ENCODE measurements at regions not wholly inside any gene's neighbourhood (a gene's known extent, or its start where the extent isn't known, plus 50 kb on each side); places are given as distances from the start of the nearest gene placed in this dataset.

DNA sequence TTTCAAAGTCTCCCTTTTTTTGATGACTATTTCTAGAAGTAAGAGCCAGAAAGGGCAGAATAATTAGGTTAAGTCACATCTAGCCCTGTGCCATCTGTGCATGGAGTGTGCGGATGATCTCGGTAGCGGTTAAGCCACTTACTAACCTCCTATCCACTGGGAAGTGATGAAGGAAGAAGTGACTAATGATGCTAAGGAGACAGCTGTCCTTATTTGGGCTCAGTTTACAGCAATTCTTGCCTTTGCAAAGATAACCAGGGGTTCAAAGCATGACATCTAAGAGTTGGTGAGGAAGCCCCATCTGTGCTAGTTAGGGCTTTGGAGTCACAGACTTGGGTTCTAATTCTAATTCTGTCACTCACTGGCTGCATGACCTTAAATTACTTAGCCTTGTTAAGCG, 62.4 kb upstream of the RREB1 start:
- peak overlapping the region; percentile 86 for H3K27ac ChIP-seq
- no peaks in the 10 kb centered on the region for H3K36me3 ChIP-seq
- peak; percentile 95 for DNase-seq
- H3K9me3 ChIP-seq (ENCODE audit: severe bottlenecking), result no peaks in the 10 kb centered on the region
- TF ChIP-seq, protein P1, sequence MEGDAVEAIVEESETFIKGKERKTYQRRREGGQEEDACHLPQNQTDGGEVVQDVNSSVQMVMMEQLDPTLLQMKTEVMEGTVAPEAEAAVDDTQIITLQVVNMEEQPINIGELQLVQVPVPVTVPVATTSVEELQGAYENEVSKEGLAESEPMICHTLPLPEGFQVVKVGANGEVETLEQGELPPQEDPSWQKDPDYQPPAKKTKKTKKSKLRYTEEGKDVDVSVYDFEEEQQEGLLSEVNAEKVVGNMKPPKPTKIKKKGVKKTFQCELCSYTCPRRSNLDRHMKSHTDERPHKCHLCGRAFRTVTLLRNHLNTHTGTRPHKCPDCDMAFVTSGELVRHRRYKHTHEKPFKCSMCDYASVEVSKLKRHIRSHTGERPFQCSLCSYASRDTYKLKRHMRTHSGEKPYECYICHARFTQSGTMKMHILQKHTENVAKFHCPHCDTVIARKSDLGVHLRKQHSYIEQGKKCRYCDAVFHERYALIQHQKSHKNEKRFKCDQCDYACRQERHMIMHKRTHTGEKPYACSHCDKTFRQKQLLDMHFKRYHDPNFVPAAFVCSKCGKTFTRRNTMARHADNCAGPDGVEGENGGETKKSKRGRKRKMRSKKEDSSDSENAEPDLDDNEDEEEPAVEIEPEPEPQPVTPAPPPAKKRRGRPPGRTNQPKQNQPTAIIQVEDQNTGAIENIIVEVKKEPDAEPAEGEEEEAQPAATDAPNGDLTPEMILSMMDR (IDR thresholded peaks at IDR 0.05; ENCODE audit: low read depth, low read length), result no peak
- H3K27me3 ChIP-seq (ENCODE audit: insufficient read depth, low read depth, severe bottlenecking), result no peaks in the 10 kb centered on the region
- H3K4me3 ChIP-seq (ENCODE audit: low read depth, low read length), result no peak overlapping the region

DNA sequence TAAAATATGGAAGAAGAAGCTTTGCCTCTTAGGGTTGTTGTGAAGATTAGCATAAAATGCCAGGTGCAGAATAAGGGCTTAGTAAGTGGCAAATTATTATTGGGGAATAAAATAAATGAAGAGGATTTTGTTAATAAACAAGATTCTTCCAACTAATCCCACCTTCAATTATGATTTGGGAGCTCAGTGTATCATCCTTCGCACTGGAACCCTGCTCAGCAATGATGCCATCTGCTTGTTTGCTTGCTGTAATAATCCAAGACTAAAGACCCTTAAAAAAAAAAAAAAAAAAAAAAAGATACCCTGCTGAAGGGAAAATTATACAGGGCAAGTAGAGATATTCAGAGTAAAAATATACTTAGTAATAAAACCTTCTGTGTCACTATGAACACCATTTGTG, 62.0 kb upstream of the RREB1 start:
- Histone ChIP-seq H3K27ac (peak overlapping the region; percentile 86), H3K9me3 (ENCODE audit: severe bottlenecking) (no peaks in the 10 kb centered on the region), H3K4me3 (ENCODE audit: low read depth, low read length) (no peak overlapping the region), H3K36me3 (no peaks in the 10 kb centered on the region), H3K27me3 (ENCODE audit: insufficient read depth, low read depth, severe bottlenecking) (no peaks in the 10 kb centered on the region)
- peak; percentile 77 for DNase-seq
- TF ChIP-seq, protein P1 (IDR thresholded peaks at IDR 0.05; ENCODE audit: low read depth, low read length), result no peak

DNA sequence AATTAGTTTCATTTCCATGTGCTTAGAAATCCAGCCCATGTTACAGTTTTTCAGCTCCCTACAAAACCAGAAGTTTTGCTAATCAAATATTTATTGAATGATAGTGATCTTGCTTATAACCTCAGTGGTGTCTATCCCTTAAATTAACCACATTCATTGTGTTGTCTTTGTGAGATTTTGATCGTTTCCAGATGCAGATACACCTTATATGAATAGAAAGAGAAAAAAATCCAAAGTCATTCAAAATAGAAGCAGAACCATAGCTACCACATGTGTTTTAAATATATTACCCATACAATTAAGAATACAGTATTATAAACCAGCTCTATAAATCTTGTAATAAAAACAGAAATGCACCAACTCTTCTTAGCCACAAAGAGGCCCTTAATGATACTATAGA, 60.6 kb upstream of the RREB1 start:
- H3K36me3 ChIP-seq, result no peaks in the 10 kb centered on the region

DNA sequence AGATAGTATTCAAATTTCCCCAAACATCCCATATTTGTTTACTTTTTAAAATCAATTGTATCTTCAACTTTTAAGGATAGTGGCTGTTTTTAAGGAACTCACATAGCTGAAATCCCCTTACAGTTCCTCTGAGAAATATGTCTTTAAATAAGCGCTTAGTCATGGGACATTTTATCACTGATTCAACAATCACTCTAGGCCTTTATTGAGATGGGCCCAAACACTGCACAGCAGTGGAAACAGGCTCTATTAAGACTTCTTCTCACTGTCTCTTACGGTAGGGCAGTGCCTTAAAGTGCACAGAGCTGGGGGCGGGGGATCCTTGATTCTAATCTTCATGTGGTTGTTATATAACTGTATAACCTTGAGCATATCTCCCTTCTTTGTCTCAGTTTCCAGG, 59.8 kb upstream of the RREB1 start:
- H3K9me3 ChIP-seq (ENCODE audit: severe bottlenecking), result no peaks in the 10 kb centered on the region
- TF ChIP-seq, protein P1 (IDR thresholded peaks at IDR 0.05; ENCODE audit: low read depth, low read length), result no peak
- peak overlapping the region; percentile 86 for H3K27ac ChIP-seq
- H3K27me3 ChIP-seq (ENCODE audit: insufficient read depth, low read depth, severe bottlenecking), result no peaks in the 10 kb centered on the region
- H3K4me3 ChIP-seq (ENCODE audit: low read depth, low read length), result no peak overlapping the region
- no peaks in the 10 kb centered on the region for H3K36me3 ChIP-seq
- DNase-seq, result peak; percentile 42

More for the DNA sequence above, 60.6 kb upstream of the RREB1 start:
- DNase-seq, result no peak
- Histone ChIP-seq H3K27ac (peak overlapping the region; percentile 86), H3K27me3 (ENCODE audit: insufficient read depth, low read depth, severe bottlenecking) (no peaks in the 10 kb centered on the region), H3K9me3 (ENCODE audit: severe bottlenecking) (no peaks in the 10 kb centered on the region), H3K4me3 (ENCODE audit: low read depth, low read length) (no peak overlapping the region)
- TF ChIP-seq, protein P1 (IDR thresholded peaks at IDR 0.05; ENCODE audit: low read depth, low read length), result no peak

- no peak for DNase-seq
- no peak overlapping the region for H3K27ac ChIP-seq
- TF ChIP-seq, protein P1 (IDR thresholded peaks at IDR 0.05; ENCODE audit: low read depth, low read length), result no peak
- no peaks in the 10 kb centered on the region for H3K27me3 ChIP-seq (ENCODE audit: insufficient read depth, low read depth, severe bottlenecking)
- H3K36me3 ChIP-seq, result no peaks in the 10 kb centered on the region
- no peak overlapping the region for H3K4me3 ChIP-seq (ENCODE audit: low read depth, low read length)
- no peaks in the 10 kb centered on the region for H3K9me3 ChIP-seq (ENCODE audit: severe bottlenecking)
These were observed 58.9 kb upstream of the RREB1 start for GRCh38 chr6:7048894-7049293.

- no peaks in the 10 kb centered on the region for H3K36me3 ChIP-seq
- no peak overlapping the region for H3K4me3 ChIP-seq (ENCODE audit: low read depth, low read length)
- TF ChIP-seq, protein P1 (IDR thresholded peaks at IDR 0.05; ENCODE audit: low read depth, low read length), result no peak
- no peaks in the 10 kb centered on the region for H3K27me3 ChIP-seq (ENCODE audit: insufficient read depth, low read depth, severe bottlenecking)
- no peak for DNase-seq
- peak overlapping the region; percentile 78 for H3K27ac ChIP-seq
- no peaks in the 10 kb centered on the region for H3K9me3 ChIP-seq (ENCODE audit: severe bottlenecking)
These were observed 57.8 kb upstream of the RREB1 start for GRCh38 chr6:7050004-7050403.

Data from WERI-Rb-1 (cell line).